Right hindlimb (tissue), 1 donor: ENCODE measurements at regions not wholly inside any gene's neighbourhood (a gene's known extent, or its start where the extent isn't known, plus 50 kb on each side); places are given as distances from the start of the nearest gene placed in this dataset.

Source experiments
- DNase-seq: peaks from one replicate; pipeline ENCODE4 v3.0.0-alpha.2; 2018

DNA sequence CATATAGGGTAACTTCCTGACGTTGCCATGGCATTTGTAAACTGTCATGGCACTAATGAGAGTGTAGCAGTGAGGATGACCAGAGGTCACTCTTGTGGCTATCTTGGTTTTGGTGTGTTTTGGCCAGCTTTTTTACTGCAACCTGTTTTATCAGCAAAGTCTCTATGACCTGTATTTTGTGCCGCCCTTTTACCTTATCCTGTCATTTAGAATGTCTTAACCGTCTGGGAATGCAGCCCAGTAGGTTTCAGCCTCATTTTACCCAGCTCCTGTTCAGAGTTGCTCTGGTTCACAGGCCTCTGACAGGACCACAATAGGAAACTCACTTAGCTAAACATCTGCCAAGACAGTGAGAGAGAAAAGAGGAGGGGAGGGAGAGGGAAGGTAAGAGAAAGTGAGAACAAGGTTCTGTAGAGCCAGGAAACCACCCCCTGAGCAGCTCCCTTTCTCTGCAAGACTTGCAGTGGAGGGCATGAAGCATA, 64.8 kb upstream of the PLEKHG3 start:
- no peak for DNase-seq

DNA sequence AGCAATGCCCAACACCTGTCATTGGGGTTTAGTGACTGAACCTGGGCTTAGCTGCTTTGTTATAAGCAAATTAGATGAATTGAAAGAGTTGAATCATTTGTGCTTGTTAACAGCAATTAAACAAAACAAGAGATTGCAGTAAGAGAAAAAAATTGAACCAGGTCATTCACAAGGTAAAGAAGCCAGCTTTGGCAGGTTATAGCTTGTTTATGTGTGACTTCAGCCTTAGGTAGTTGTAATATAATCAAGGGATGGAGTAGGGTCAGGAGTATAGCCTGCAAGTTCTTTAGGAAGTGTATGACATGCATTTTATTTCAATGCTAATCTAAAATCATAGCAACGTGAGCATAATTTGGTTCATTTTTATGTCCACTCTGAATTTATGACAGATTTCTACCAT, 63.4 kb upstream of the PLEKHG3 start:
- DNase-seq = no peak

- no peak for DNase-seq
Observed at GRCh38 chr14:64641760-64642159, 62.5 kb upstream of the PLEKHG3 start.

GRCh38 chr14:64643709-64644108, 60.5 kb upstream of the PLEKHG3 start:
- no peak for DNase-seq

- DNase-seq = no peak
Observed at GRCh38 chr14:64644629-64645028, 59.6 kb upstream of the PLEKHG3 start.

GRCh38 chr14:64645220-64645892, 58.9 kb upstream of the PLEKHG3 start:
- DNase-seq = peak; percentile 73

DNA sequence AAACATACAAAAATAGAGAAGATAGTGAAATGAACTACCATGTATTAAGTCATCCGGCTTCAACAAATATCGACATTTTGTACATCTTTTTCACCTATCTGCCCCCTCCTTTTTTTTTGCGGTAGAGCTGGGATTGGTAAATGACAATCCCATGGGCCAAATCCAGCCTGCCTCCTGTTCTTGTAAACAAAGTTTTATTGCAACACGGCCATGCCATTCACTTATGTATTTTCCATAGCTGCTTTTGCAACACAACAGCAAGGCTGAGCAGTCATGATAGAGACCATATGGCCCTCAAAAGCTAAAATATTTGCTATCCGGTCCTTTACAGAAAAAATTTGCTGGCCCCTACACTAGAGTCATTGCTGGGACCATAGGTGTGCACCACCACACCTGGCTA, 58.1 kb upstream of the PLEKHG3 start:
- DNase-seq = peak; percentile 9

- DNase-seq = peak; percentile 17
Observed at GRCh38 chr14:64649383-64649998, 54.7 kb upstream of the PLEKHG3 start.

- no peak for DNase-seq
Observed at GRCh38 chr14:64653900-64654245, 50.4 kb upstream of the PLEKHG3 start.

GRCh38 chr14:64654246-64654900, 49.9 kb upstream of the PLEKHG3 start:
- DNase-seq = peak; percentile 6
